ENCODE measurements at regions not wholly inside any gene's neighbourhood (a gene's known extent, or its start where the extent isn't known, plus 50 kb on each side); places are given as distances from the start of the nearest gene placed in this dataset.

DNA sequence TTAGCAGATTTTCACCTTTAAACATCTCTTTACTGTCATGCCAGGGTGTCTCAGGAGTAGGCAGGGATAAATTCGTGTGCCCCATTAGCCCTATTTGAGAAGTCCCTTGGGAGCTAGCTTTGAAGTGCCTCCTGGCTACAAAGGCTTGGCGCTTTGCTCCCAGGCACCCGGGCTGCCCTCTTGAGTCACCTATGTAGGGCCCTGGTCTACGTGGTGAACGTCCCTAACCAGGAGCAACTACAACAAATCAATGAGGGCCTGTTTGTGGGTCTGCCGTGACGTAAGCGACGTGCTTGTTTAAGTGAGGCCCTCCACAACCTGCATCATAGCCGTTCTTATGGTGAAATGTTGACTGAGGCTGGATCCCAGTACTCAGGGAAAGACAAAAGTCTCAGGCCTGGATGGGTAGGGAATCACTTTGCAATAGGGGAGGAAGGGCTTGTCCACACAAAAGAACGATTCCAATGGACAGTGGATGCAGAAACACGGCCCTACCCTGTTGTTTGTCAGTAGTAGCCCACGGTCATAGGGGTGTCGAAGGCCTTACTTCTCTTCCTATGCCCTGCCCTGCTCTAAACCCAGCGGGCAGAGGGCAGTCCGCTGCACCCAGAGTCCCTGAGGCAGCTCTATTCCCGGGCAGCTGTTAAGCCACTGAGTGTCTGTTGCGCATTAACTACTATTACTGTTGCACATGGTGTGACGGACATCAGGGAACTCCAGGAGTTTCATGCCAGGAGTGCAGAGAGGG, 93.9 kb downstream of the INHBB start:
- no peak overlapping the region for H3K27ac ChIP-seq
- DNase-seq (ENCODE audit: low read depth, low spot score) = no peak

DNA sequence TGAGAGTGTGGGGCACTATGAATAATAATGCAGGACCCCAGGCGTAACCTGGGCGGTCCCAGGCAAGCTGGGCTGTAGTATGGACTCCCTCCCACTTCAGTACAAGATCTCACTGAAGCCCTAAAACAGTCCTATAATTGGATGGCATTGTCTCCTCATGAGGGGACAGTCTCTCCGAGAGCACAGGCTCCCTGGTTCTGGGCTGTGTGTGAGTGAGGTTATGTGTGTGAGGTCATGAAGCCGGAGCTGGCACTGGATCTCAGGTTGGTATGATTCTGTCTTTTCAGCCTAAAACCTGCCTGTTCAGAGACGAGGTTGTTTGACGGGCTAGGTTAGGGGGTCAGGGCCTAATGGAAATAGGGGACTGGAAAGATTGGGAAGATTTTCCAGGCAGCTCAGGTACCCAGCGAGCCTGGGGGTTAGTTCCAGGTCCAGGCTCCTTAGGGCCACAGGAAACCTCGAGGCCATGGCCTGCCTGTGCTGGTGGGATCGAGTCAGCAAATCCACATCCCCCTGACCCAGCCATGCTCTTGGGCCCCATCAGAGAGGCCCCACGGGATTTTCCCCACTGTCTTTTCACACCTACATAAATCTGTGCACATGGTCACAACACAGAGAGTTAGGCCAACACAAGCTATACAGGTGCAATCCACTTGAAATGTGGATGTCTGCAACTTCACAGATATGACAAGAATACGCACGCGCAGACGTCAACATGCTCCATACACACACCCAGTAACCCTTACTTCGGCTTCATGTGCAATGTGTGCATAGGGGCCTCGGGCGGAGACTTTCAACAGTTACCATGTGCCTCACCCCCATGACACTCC, 94.8 kb downstream of the INHBB start:
- no peak for DNase-seq (ENCODE audit: low read depth, low spot score)
- no peak overlapping the region for H3K27ac ChIP-seq

DNA sequence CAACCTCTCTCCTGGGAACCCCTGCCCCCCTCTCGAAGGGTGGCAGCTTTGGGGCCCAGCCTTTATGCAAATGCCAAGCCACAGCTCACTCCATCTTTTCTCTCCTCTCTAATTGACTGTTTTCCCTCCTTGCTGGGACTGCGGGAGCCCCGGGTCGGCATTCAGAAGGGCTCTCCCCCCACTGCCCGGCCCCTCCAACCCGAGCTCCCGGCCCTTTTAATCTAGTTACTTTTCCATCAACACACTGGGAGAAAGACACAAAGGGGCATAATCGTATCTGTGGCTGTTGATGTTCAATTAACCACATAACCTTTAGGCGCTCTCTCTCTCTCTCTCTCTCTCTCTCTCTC, 95.4 kb downstream of the INHBB start:
- DNase-seq (ENCODE audit: low read depth, low spot score) = no peak
- H3K27ac ChIP-seq = no peak overlapping the region

DNA sequence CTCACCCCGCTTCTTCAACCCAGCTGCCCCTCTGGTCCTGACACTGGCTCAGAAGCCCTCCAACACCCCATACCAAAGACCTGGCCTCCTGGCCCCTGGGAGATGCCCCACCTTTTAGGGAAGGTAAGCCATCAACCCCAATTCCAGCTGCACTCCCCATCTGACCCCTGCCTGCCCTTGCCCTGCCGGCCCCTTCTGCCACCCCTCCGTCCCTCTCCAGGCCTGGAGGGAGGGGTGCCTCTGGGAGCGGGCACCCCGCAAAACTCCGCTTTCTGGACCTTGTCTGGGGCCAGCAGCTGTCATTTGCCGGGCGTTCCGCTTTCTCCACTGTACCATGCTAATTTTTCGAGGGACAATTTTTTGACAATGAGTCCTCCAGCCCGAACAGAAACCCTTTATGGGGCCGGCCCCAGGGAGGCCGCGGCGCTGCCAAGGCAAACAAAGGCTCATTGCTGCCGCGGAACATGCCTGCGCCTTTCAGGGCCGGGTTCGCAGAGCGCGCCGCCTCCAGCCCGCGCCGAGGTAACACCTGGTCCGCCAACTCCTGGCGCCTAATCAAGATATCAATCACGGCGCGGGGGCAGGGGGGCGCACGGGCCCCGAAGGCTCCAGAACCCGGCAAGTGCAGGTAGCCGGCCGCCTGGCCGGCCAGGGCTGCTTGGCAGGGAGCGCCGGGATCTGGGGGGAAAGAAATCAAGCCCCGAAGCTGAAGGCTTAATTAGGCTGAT, 96.0 kb downstream of the INHBB start:
- H3K27ac ChIP-seq = no peak overlapping the region

DNA sequence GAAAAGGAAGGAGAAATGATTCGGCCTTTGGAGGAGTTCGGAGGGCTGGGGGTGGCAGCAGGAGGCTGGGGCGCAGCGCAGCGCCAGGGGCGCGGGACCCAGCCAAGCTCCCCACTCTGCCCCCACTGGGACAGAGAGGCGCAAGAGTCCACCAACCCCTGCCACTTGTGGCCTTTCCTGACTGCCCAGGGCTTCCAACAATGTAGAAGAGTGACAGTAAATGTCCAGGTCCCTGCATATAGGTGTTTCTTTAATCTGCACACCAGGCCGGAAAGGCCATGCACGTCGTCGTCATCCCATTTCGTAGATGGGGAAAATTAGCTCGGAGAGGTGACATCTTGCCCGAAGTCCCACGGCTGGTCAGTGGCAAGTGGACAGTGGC, 96.6 kb downstream of the INHBB start:
- no peak for DNase-seq (ENCODE audit: low read depth, low spot score)
- H3K27ac ChIP-seq = no peak overlapping the region

More for the DNA sequence above, 96.0 kb downstream of the INHBB start:
- DNase-seq (ENCODE audit: low read depth, low spot score) = no peak

DNA sequence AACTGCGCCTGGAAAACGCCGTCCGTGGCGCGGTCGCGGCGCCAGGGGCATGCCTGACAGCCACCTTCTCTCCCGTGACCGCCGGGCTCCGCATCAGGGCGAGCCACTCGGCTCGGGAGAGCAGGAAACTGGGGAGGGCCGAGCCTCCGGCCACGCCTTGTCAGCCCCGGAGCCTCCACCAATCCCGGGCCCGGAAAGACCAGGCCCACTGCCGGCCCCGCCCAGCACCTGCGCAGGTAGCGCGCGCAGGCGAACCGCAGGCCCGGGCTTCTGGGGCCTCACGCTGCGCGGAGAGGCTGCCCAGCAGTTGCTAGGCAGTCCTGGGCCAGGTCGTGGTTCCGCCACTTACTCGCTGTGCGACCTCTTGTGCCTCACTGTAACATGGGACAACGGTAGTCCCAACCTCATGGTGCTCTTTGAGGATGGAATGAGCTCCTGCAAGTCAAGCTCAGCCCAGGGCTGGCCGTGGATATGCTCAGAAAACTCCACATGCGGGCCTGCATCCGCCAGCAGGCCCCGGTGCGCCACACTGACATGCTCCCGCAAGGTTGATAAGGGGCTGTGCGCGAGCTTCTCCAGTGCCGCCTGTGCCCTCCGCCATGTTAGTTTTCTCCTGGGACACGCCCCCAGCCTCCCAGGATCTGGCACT, 97.1 kb downstream of the INHBB start:
- no peak overlapping the region for H3K27ac ChIP-seq
- DNase-seq (ENCODE audit: low read depth, low spot score) = no peak

DNA sequence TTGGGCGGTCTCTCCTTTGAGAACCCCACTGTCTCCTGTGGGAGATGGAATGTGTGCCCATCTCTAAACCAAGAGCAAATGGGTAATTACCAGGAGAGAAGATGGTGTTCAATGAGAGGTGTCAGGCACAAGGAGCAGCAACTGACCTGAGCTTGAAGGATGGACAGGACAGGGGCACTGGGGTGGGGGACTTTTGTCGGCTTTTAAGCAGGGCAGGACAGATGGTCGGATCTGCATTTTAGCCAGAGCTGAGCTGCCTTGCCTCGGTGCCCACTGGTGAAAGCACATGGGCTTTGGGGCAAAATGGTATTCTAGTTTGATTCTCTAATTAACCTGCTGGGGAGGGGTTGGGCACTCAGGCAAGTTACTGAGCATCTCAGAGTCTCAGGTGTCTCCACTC, 98.0 kb downstream of the INHBB start:
- DNase-seq (ENCODE audit: low read depth, low spot score) = no peak
- H3K27ac ChIP-seq = no peak overlapping the region

DNA sequence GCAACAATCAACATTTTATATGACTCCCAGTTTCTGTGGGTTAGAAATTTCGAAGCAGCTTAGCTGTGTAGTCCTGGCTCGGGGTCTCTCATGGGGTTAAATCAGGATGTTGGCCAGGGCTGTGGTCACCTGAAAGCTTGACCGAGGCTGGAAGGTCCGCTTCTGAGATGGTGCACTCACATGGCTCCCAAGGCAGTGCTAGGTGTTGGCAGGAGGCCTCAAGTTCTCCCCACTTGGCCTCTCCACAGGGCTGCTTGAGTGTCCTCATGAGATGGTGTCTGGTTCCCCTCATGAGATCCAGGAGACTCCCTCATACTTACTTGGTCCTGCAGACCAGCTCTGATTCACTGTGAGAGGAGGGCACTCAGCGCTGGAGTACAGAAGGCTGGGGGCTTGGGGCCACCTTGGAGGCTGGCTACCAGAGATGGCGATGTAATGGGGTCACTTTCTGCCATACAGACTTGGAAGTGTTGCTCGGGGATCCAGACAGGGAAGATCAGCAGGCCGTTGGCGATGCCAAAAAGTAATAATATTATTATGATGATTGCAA, 98.8 kb downstream of the INHBB start:
- no peak overlapping the region for H3K27ac ChIP-seq
- no peak for DNase-seq (ENCODE audit: low read depth, low spot score)

DNA sequence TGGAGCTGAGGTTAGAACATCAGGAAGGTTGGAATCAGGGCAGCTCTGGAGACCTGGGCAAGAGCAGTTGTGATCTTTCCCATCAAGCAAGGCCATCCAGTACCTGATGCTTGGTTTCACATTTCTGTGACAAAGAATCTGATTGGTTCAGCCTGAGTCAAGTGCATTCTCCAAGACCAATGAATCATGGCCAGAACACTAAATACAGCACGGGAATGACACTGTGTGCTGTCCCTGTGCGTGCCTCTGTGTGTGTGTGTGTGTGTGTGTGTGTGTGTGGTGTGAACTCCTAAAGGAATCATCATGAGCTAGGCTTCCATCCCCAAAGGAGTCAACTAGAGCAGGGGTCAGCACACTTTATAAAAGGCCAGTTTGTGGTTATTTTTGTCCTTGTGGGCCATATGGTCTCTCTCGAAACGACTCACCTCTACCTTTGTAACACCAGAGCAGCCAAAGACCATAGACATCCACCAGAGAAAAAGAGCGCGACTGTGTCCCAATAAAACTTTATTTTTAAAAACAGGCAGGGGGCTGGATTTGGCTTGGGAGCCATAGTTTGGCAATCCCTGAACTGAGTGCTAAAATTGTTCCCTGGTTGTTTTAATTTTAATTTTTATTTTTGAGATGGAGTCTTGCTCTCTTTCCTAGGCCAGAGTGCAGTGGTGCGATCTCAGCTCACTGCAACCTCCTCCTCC, 99.7 kb downstream of the INHBB start:
- no peak for DNase-seq (ENCODE audit: low read depth, low spot score)
- H3K27ac ChIP-seq = no peak overlapping the region

DNA sequence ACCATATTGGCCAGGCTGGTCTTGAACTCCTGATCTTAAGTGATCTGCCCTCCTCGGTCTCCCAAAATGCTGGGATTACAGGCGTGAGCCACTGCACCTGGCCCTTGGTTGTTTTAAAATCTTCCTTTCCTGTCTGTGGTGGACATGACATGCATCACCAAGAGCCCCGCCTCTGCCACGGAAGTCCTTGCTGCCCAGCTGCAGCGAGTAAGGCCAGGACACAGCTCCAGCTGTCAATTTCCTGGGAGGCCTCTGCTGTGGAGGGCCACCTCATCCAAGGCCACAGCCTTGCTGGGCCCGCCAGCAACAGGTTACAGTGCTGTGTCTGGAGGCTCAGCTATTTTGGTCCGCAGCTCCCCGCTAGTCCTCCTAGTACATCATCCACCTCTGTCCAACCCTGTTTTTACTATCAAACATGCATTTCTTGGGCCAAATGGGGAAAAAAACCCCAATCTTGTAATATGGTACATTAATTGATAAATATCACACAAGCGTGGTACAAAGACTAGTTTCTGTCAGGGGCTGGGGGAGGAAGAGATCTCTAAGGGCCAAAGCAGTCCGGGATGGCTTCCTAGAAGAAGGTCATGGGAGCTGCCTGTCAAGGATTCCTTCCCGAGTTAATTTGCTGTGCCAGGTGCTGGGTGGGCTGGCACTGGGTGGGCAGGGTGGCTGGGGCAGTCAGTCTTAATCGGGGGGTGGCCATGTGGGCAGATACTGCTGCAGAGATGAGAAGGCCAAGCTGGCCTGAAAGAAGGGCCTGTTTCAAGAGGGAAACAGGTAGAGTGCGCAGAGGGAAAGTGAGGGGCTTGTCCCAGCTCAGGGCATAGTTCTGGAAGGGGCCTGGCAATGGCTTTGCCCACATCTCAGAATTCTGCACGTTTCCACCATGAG, 100.5 kb downstream of the INHBB start:
- DNase-seq (ENCODE audit: low read depth, low spot score) = no peak
- H3K27ac ChIP-seq = no peak overlapping the region

DNA sequence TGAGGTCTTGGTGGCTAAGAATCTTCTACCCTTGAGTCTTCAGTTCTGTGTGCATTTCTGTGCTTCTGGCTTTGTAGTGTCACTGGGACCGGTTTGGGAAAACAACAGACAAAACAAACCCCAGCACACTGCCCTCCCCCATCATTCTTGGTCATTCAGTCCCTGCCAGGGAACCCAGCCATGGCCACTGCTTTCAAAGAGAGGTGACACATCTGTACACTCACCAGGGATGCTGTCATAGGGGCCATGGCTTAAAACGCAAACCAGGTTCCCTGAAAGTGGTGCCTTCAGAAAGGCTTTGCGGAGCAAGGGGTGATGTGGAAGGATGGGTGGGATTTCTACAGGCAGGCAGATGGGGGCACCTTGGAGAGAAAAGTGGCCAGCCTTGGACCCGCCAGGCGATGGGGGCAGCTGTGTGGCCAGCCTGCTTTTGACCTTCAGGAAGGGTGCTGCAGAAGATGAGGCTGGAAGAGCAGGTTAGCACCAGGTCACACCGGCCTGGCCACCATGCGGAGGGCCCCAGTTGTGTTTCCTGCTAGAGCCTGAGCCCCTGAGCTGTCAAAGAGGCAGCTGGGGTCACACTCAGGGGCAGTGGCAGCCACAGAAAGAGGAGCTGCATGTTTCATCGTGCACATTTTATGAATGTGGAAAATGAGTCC, 101.3 kb downstream of the INHBB start:
- no peak for DNase-seq (ENCODE audit: low read depth, low spot score)
- no peak overlapping the region for H3K27ac ChIP-seq

DNA sequence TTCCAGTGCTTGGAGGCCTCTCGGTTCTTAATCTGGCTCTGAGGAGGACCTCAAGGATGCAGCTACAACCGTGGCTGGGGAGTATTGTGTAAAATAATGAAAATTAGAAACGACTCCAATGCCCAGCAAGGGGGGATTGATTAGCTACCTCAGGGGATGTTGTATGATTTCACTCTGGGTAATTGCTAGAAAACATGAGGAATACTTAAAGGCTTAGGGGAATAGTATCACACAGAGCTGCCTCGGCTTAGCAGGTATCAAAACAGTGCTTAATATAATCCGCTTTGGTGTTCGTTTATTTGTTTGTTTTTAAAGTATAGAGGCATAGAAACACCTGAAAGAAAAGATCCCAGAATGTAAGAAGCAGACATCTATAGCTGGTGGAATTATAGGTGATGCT, 102.5 kb downstream of the INHBB start:
- H3K27ac ChIP-seq = no peak overlapping the region
- DNase-seq (ENCODE audit: low read depth, low spot score) = no peak

DNA sequence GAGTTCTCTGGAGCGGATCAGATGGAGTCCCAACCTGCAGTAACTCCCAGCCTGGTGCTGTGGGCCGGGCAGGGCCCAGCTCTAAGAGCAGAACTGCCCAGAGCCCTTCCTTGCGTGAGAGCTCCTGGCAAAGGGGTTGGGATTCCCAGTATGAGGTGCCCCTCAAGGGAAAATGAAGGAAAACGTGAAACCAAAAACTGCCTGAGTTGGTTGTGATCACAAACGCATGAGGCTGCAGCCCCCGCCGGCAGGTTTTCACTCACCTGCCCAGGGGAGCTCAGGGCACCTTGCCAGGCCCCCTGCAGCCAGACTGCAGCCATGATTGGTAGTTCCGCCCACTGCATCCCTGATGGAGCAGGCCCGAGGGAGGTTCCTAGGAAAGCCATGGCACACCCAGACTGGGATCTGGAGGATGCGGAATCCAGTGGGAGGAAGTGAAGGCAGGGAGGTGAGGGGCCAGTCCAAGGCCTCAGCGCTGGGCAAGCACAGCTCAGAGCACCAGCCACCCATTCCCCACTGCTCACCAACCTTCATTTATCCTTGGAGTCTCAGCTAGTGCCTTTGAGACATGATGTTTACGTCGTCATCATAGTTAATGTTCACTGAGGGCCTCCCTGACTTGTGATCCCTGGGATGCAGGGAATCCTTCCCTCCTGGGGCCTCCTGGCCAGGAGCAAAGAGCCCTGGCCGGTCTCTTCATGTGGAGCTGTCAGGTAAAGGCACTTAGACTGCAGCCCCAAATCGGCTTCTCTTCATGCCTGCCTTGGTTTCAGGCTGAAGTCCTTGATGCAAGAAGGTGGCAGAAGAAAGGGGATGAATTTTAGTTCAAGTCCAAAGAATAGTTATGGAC, 103.2 kb downstream of the INHBB start:
- no peak overlapping the region for H3K27ac ChIP-seq
- DNase-seq (ENCODE audit: low read depth, low spot score) = no peak

DNA sequence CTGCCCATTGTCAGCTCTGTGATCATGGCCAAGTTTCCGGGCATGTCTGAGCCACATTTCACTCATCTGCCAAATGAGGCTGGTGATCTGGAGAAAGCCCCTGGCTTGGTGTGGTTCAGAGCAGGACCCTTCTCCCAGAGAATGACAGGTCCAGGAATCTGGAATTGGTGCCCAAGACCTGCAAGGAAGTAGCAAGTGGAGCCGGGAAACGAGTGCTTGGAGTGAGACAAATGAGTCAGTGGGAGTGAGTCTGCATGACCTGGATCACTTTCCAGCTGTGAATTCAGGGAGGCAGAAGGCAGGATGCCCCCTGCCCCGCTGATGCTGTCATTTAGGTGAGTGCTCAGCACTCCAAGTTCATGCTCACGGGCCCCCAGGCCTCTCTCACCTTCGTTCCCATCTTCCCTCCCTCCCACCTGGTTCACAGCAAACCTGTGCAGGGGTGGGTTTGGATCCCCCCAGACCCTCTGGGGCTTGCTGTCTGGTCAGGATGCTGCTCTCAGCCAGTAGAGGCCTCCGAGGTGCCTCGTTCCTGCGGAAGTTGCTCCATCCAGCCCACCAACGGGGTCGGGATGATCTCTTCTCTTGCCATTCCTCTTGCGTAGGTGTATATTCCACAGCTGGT, 104.4 kb downstream of the INHBB start:
- DNase-seq (ENCODE audit: low read depth, low spot score) = no peak
- no peak overlapping the region for H3K27ac ChIP-seq

DNA sequence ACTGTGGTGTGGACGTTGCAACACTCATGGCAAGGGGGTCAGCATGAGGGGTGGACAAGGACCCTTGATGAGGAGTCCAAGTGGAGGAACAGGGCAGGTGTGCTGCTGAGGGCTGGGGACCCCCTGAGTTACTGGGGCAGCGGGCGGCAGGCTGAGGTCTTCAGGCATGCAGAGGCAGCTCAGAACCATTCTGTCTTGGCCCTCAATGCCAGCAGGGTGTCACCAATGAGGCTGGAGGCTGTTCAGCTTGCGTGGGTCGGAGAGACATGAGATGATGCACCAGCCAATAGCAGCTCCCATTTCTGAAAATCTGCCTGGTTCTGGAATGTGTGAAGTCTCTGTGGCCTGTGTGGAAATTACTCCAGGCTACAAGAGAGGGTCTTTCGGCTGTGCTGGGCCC, 105.4 kb downstream of the INHBB start:
- no peak overlapping the region for H3K27ac ChIP-seq

DNA sequence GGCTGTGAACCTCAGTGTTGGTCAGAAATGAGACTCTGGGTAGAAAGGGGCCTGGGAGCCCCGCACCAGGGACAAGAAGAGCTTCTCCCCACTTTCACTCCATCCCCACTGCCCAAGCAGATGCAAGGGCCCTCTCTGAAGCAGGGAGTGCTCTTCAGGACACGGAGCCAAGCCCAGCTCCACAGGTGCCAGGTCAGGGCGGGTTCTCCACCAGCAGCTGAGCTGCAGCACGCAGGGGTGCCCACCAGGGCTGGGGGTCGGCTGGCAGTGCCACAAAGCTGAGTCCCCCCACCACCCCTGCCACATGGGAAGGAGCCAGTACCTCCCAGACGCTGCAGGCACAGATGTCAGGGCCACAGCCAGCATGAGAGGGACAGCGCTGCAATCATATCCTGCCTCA, 106.2 kb downstream of the INHBB start:
- no peak for DNase-seq (ENCODE audit: low read depth, low spot score)
- H3K27ac ChIP-seq = no peak overlapping the region

More for the DNA sequence above, 105.4 kb downstream of the INHBB start:
- DNase-seq (ENCODE audit: low read depth, low spot score) = no peak

All from epithelial cell of prostate (primary cell).